HCT116 (cell line): ENCODE measurements at regions not wholly inside any gene's neighbourhood (a gene's known extent, or its start where the extent isn't known, plus 50 kb on each side); places are given as distances from the start of the nearest gene placed in this dataset.

Experiments
- CEBPB ChIP-seq: IDR thresholded peaks from 2 replicates; pipeline ENCODE4 v1.6.1; 2012; ENCODE audit warnings: low read depth
- POLR2A ChIP-seq: IDR thresholded peaks from 2 replicates; pipeline ENCODE4 v1.7.0; 2011; ENCODE audit warnings: borderline replicate concordance; ENCODE audit not compliant: insufficient read depth, insufficient read length; ENCODE audit errors: extremely low read depth
- POLR2AphosphoS5 ChIP-seq: IDR thresholded peaks from 2 replicates; pipeline ENCODE4 v1.6.1; 2011; ENCODE audit warnings: mild to moderate bottlenecking, low read depth, low read length, moderate library complexity
- SP1 ChIP-seq: IDR thresholded peaks from 2 replicates; pipeline ENCODE4 v1.6.1; 2012; ENCODE audit warnings: low read depth
- SRF ChIP-seq: IDR thresholded peaks from 2 replicates; pipeline ENCODE4 v1.6.1; 2012; ENCODE audit warnings: low read depth
- YY1 ChIP-seq: IDR thresholded peaks from 2 replicates; pipeline ENCODE4 v1.6.1; 2011; ENCODE audit warnings: low read length, low read depth, moderate library complexity, mild to moderate bottlenecking; ENCODE audit not compliant: insufficient replicate concordance; ENCODE audit errors: extremely low read depth
- TF ChIP-seq, protein P1 (sequence below), 3 experiments: fragments of 200-600 bp in 1 of 3; sonication (generic) in 1 of 3; IDR thresholded peaks in 2 of 3; conservative IDR thresholded peaks in 1 of 3; 2 replicates each; pipeline ENCODE4 v1.5.1; 2012 to 2017; ENCODE audit warnings: low read depth in 2 of 3, low read length in 2 of 3, antibody characterized with exemption in 1 of 3, borderline replicate concordance in 1 of 3, control low read depth in 1 of 3, mild to moderate bottlenecking in 1 of 3, mixed read lengths in 1 of 3, mixed run types in 1 of 3, moderate library complexity in 1 of 3; ENCODE audit not compliant: insufficient read depth in 1 of 3
- TF ChIP-seq, protein P2 (sequence below): IDR thresholded peaks from 2 replicates; pipeline ENCODE4 v1.6.1; 2012; ENCODE audit warnings: low read depth
- TF ChIP-seq, protein P3 (sequence below): IDR thresholded peaks from 2 replicates; pipeline ENCODE4 v1.6.1; 2012
- TF ChIP-seq, protein P4 (sequence below): IDR thresholded peaks from 2 replicates; pipeline ENCODE4 v1.6.1; 2011; ENCODE audit warnings: mild to moderate bottlenecking, low read length, moderate library complexity; ENCODE audit not compliant: insufficient replicate concordance; ENCODE audit errors: extremely low read depth
- TF ChIP-seq, protein P5 (sequence below): IDR thresholded peaks from 2 replicates; pipeline ENCODE4 v1.6.1; 2012

DNA sequence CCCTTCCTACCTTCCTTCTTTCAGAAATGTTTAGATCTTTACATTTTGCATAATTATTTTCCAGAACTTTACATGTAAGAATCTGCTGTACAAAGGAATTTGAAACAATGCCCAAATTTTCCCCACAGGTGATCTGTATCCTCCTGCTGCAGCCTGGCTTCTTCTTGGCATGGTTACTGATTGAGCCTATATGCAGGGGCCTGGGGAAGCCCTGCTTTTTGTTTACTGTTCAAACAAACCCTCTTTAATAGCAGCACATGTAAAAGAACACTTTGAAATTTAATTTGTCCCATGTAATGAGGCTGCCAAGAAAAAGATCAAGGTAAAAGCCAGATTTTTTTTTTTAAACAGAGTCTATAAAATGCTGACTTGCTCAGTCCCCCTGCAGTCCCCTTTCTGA, 432.2 kb downstream of the TUSC7 start:
- TF ChIP-seq, protein P1, sequence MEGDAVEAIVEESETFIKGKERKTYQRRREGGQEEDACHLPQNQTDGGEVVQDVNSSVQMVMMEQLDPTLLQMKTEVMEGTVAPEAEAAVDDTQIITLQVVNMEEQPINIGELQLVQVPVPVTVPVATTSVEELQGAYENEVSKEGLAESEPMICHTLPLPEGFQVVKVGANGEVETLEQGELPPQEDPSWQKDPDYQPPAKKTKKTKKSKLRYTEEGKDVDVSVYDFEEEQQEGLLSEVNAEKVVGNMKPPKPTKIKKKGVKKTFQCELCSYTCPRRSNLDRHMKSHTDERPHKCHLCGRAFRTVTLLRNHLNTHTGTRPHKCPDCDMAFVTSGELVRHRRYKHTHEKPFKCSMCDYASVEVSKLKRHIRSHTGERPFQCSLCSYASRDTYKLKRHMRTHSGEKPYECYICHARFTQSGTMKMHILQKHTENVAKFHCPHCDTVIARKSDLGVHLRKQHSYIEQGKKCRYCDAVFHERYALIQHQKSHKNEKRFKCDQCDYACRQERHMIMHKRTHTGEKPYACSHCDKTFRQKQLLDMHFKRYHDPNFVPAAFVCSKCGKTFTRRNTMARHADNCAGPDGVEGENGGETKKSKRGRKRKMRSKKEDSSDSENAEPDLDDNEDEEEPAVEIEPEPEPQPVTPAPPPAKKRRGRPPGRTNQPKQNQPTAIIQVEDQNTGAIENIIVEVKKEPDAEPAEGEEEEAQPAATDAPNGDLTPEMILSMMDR (IDR thresholded peaks at IDR 0.05 in 2 of 3, conservative IDR thresholded peaks at IDR 0.05 in 1 of 3; ENCODE audit: borderline replicate concordance in 1 of 3, insufficient read depth in 1 of 3, low read depth in 2 of 3, low read length in 2 of 3): no peak
- TF ChIP-seq, protein P2, sequence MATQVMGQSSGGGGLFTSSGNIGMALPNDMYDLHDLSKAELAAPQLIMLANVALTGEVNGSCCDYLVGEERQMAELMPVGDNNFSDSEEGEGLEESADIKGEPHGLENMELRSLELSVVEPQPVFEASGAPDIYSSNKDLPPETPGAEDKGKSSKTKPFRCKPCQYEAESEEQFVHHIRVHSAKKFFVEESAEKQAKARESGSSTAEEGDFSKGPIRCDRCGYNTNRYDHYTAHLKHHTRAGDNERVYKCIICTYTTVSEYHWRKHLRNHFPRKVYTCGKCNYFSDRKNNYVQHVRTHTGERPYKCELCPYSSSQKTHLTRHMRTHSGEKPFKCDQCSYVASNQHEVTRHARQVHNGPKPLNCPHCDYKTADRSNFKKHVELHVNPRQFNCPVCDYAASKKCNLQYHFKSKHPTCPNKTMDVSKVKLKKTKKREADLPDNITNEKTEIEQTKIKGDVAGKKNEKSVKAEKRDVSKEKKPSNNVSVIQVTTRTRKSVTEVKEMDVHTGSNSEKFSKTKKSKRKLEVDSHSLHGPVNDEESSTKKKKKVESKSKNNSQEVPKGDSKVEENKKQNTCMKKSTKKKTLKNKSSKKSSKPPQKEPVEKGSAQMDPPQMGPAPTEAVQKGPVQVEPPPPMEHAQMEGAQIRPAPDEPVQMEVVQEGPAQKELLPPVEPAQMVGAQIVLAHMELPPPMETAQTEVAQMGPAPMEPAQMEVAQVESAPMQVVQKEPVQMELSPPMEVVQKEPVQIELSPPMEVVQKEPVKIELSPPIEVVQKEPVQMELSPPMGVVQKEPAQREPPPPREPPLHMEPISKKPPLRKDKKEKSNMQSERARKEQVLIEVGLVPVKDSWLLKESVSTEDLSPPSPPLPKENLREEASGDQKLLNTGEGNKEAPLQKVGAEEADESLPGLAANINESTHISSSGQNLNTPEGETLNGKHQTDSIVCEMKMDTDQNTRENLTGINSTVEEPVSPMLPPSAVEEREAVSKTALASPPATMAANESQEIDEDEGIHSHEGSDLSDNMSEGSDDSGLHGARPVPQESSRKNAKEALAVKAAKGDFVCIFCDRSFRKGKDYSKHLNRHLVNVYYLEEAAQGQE: no peak
- TF ChIP-seq CEBPB (no peak), SRF (no peak), SP1 (no peak), POLR2A (no peak), POLR2AphosphoS5 (no peak), YY1 (no peak)
- TF ChIP-seq, protein P3, sequence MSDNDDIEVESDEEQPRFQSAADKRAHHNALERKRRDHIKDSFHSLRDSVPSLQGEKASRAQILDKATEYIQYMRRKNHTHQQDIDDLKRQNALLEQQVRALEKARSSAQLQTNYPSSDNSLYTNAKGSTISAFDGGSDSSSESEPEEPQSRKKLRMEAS: no peak
- TF ChIP-seq, protein P4, sequence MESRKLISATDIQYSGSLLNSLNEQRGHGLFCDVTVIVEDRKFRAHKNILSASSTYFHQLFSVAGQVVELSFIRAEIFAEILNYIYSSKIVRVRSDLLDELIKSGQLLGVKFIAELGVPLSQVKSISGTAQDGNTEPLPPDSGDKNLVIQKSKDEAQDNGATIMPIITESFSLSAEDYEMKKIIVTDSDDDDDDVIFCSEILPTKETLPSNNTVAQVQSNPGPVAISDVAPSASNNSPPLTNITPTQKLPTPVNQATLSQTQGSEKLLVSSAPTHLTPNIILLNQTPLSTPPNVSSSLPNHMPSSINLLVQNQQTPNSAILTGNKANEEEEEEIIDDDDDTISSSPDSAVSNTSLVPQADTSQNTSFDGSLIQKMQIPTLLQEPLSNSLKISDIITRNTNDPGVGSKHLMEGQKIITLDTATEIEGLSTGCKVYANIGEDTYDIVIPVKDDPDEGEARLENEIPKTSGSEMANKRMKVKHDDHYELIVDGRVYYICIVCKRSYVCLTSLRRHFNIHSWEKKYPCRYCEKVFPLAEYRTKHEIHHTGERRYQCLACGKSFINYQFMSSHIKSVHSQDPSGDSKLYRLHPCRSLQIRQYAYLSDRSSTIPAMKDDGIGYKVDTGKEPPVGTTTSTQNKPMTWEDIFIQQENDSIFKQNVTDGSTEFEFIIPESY: no peak
- TF ChIP-seq, protein P5, sequence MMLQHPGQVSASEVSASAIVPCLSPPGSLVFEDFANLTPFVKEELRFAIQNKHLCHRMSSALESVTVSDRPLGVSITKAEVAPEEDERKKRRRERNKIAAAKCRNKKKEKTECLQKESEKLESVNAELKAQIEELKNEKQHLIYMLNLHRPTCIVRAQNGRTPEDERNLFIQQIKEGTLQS: no peak
